T-helper 17 cell (primary cell): ENCODE measurements at regions not wholly inside any gene's neighbourhood (a gene's known extent, or its start where the extent isn't known, plus 50 kb on each side); places are given as distances from the start of the nearest gene placed in this dataset.
"Not testable (repeated sequence)": the region's sequence is repeated elsewhere in the genome, so short reads cannot be mapped to it uniquely, and the experiment has no call there.

Experiments
- ATAC-seq: fragments of 150-1000 bp; cut with Tn5 transposase; 2 replicates; pipeline ENCODE4 v1.10.0; 2021; ENCODE audit warnings: mild to moderate bottlenecking, moderate library complexity
- DNase-seq, 3 donors: peaks; one replicate each; pipeline versions ENCODE4 v3.0.0 to v3.0.0-alpha.2; 2020 to 2021
- H3K9me3 ChIP-seq: one replicate; pipeline ENCODE4 v1.7.0; 2013; ENCODE audit warnings: low read length, mild to moderate bottlenecking; ENCODE audit not compliant: control insufficient read depth, poor library complexity, severe bottlenecking
- H3K27ac Mint-ChIP-seq: one replicate; pipeline ENCODE4 v1.8.0; 2022; ENCODE audit warnings: mild to moderate bottlenecking, moderate library complexity, mixed read lengths
- H3K27me3 Mint-ChIP-seq: one replicate; pipeline ENCODE4 v1.8.0; 2022; ENCODE audit warnings: mixed read lengths
- H3K36me3 Mint-ChIP-seq: one replicate; pipeline ENCODE4 v1.8.0; 2022; ENCODE audit warnings: low read depth, mixed read lengths
- H3K4me1 Mint-ChIP-seq: one replicate; pipeline ENCODE4 v1.8.0; 2022; ENCODE audit warnings: mild to moderate bottlenecking, mixed read lengths
- H3K4me3 Mint-ChIP-seq: one replicate; pipeline ENCODE4 v1.8.0; 2022; ENCODE audit warnings: mild to moderate bottlenecking, moderate library complexity, mixed read lengths

- no peaks in the 10 kb centered on the region for H3K36me3 Mint-ChIP-seq
- ATAC-seq = no peak
- no peak for DNase-seq
- no peak overlapping the region for H3K27ac Mint-ChIP-seq
- H3K4me3 Mint-ChIP-seq = peak overlapping the region; percentile 63
- H3K4me1 Mint-ChIP-seq = peaks cover 6% of the 10 kb centered on the region
- H3K27me3 Mint-ChIP-seq = peaks cover 16% of the 10 kb centered on the region
- H3K9me3 ChIP-seq = no peaks in the 10 kb centered on the region
These were observed 57.5 kb upstream of the DYNLT3 start for GRCh38 chrX:37904833-37905232.

DNA sequence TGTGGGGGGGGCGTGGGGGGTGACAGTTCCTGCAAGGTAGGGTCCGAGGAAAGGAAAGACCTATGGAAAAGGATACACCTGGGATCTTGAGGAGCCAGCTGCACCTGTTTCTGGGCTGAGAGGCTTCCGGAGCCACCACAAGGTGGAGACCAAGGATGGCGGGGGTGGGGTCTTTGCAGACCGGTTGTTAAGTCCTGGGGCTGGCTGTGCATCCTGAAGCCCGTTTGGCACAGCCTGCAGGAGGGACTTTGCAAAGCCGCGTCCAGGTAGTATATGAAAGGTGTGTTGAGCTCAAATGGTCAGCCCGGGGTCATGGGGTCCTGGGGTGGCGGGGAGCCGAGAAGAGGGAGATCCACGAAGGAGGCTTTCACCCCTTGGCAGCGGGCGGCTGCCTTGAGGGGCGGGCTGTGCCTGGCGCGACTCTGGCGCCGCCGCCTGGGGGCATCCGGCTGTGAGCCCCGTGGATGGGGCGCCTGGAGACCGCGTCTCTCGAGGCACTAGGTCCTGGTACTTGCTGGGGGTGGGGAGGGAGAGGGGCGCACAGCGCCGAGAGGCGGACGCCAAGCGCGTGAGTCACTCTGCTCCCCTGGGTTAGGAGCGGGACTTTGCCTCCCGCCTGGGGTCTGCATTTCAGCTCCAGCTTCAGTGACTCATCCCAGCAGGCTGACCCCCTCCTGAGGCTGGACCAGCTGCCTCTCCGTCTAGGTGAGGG, 58.2 kb upstream of the DYNLT3 start:
- H3K27ac Mint-ChIP-seq = no peak overlapping the region
- DNase-seq (peak in 1 of 3 donors; percentile 3), ATAC-seq (peak; percentile 66)
- H3K36me3 Mint-ChIP-seq = no peaks in the 10 kb centered on the region
- peak overlapping the region; percentile 63 for H3K4me3 Mint-ChIP-seq
- peaks cover 16% of the 10 kb centered on the region for H3K27me3 Mint-ChIP-seq
- no peaks in the 10 kb centered on the region for H3K9me3 ChIP-seq
- peaks cover 6% of the 10 kb centered on the region for H3K4me1 Mint-ChIP-seq

GRCh38 chrX:37906357-37906756, 59.0 kb upstream of the DYNLT3 start:
- H3K27me3 Mint-ChIP-seq = peaks cover 16% of the 10 kb centered on the region
- H3K9me3 ChIP-seq = no peaks in the 10 kb centered on the region
- no peaks in the 10 kb centered on the region for H3K36me3 Mint-ChIP-seq
- no peak for DNase-seq
- H3K4me3 Mint-ChIP-seq = peak overlapping the region; percentile 39
- no peak overlapping the region for H3K27ac Mint-ChIP-seq
- no peak for ATAC-seq
- H3K4me1 Mint-ChIP-seq = peaks cover 6% of the 10 kb centered on the region

GRCh38 chrX:37910186-37910585, 62.8 kb upstream of the DYNLT3 start:
- ATAC-seq (no peak), DNase-seq (no peak)
- Mint-ChIP-seq H3K4me3 (no peak overlapping the region), H3K27me3 (peaks cover 9% of the 10 kb centered on the region), H3K36me3 (no peaks in the 10 kb centered on the region), H3K27ac (no peak overlapping the region), H3K4me1 (peaks cover 4% of the 10 kb centered on the region)
- no peaks in the 10 kb centered on the region for H3K9me3 ChIP-seq

DNA sequence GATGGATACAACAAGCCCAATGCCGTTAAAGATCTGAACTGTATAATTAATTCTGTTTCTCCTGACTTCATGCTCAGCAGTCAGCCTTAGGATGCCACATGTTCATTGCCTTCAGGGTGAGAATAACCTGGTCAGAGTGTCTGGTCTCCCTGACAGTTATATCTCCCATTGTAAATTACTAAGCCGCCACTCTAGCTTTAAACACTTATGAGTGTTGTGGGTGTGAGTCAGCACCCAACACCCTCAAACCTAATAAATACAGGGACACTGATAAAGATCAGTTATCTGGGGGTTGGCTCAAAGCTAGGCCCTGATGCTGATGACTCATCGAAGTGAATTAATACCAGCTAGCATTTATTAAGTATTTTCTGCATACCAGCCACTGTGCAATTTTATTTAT, 64.9 kb upstream of the DYNLT3 start:
- no peak for ATAC-seq
- Mint-ChIP-seq H3K27ac (no peak overlapping the region), H3K4me1 (no peaks in the 10 kb centered on the region), H3K27me3 (peaks cover 5% of the 10 kb centered on the region), H3K4me3 (no peak overlapping the region), H3K36me3 (no peaks in the 10 kb centered on the region)
- no peak for DNase-seq
- H3K9me3 ChIP-seq = no peaks in the 10 kb centered on the region

- Mint-ChIP-seq H3K36me3 (no peaks in the 10 kb centered on the region), H3K27me3 (peaks cover 5% of the 10 kb centered on the region), H3K4me3 (no peak overlapping the region), H3K4me1 (no peaks in the 10 kb centered on the region), H3K27ac (no peak overlapping the region)
- no peaks in the 10 kb centered on the region for H3K9me3 ChIP-seq
- DNase-seq (no peak), ATAC-seq (no peak)
These were observed 65.4 kb upstream of the DYNLT3 start for GRCh38 chrX:37912777-37913176.

GRCh38 chrX:37918168-37918567, 70.8 kb upstream of the DYNLT3 start:
- Mint-ChIP-seq H3K36me3 (no peaks in the 10 kb centered on the region), H3K4me3 (no peak overlapping the region), H3K4me1 (no peaks in the 10 kb centered on the region), H3K27me3 (peaks cover 5% of the 10 kb centered on the region), H3K27ac (no peak overlapping the region)
- no peaks in the 10 kb centered on the region for H3K9me3 ChIP-seq
- ATAC-seq (no peak), DNase-seq (no peak)

- Mint-ChIP-seq H3K4me3 (no peak overlapping the region), H3K27me3 (peaks cover 5% of the 10 kb centered on the region), H3K36me3 (no peaks in the 10 kb centered on the region), H3K4me1 (no peaks in the 10 kb centered on the region), H3K27ac (no peak overlapping the region)
- no peaks in the 10 kb centered on the region for H3K9me3 ChIP-seq
- no peak for ATAC-seq
- DNase-seq = no peak
These were observed 71.3 kb upstream of the DYNLT3 start for GRCh38 chrX:37918703-37919102.

DNA sequence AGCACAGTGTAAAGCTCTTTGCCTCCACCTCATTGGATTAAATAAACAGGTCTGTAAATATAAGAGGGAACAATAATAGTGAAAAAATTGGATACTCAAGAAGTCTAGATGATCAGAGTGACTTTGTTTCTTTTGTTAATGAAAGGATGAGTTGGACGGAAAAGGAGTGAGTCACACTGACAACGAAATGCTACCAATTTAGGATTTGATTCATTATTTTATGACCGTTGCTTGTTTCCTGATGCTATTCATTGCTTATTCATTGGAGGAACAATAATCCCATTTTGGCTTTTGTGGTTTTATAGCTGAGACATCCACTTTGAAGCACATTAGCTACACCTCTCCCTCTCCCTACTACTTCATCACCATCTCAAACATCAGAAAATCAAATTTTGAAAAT, 74.4 kb upstream of the DYNLT3 start:
- no peaks in the 10 kb centered on the region for H3K9me3 ChIP-seq
- Mint-ChIP-seq H3K36me3 (no peaks in the 10 kb centered on the region), H3K4me1 (peaks cover 2% of the 10 kb centered on the region), H3K27ac (no peak overlapping the region), H3K27me3 (peaks cover 4% of the 10 kb centered on the region), H3K4me3 (no peak overlapping the region)
- ATAC-seq (no peak), DNase-seq (no peak)

DNA sequence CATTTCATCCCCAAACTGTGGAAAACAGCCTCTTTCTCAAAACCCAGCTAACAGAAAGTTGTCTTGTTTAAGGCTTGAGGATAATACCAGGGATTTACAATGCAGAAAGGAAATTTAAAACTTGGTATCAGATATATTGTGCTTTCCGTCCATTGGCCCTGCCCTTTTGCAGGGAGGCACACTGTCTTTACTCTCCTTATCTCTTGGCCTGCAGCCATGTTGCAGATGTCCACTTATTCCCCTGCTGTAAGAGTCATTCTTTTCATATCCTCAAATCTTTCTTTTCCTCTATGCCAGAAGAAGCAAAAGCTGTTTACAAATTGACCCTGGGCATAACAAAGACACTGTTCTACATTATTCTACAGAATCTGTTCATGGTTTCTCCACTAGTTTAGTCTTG, 75.6 kb upstream of the DYNLT3 start:
- Mint-ChIP-seq H3K36me3 (no peaks in the 10 kb centered on the region), H3K4me1 (peaks cover 4% of the 10 kb centered on the region), H3K27me3 (peaks cover 6% of the 10 kb centered on the region), H3K27ac (no peak overlapping the region), H3K4me3 (no peak overlapping the region)
- no peaks in the 10 kb centered on the region for H3K9me3 ChIP-seq
- no peak for DNase-seq
- ATAC-seq = no peak

GRCh38 chrX:37925761-37926160, 78.4 kb upstream of the DYNLT3 start:
- H3K27ac Mint-ChIP-seq = not testable (repeated sequence)

GRCh38 chrX:37926700-37927099, 79.3 kb upstream of the DYNLT3 start:
- H3K9me3 ChIP-seq = no peaks in the 10 kb centered on the region
- peaks cover 4% of the 10 kb centered on the region for H3K4me1 Mint-ChIP-seq
- DNase-seq (no peak), ATAC-seq (peak; percentile 51)
- no peak overlapping the region for H3K27ac Mint-ChIP-seq
- no peak overlapping the region for H3K4me3 Mint-ChIP-seq
- H3K27me3 Mint-ChIP-seq = peaks cover 6% of the 10 kb centered on the region
- H3K36me3 Mint-ChIP-seq = no peaks in the 10 kb centered on the region

More at GRCh38 chrX:37925761-37926160, 78.4 kb upstream of the DYNLT3 start:
- not testable (repeated sequence) for H3K4me1 Mint-ChIP-seq, ATAC-seq, DNase-seq, H3K9me3 ChIP-seq, H3K4me3 Mint-ChIP-seq, H3K36me3 Mint-ChIP-seq, H3K27me3 Mint-ChIP-seq

DNA sequence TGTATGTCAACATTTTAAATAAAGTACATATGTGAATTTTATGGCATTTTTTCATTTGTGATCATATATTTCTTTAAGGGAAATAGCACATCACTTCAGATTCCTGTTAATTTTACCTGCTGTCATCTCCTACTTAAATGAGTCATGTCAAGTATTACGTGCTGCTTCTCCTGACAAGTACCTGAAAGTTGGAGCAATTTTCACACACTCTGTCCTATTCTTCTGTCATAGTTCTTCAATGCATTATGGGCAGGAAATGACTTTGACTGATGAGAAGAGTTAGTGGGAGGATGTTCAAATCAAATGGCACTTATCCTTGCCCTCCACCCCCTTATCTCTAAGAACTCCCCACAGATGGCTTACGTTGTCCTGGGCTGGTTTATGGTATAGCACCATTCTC, 64.2 kb upstream of the SYTL5 start:
- H3K27ac Mint-ChIP-seq = no peak overlapping the region
- no peak for ATAC-seq
- peaks cover 2% of the 10 kb centered on the region for H3K36me3 Mint-ChIP-seq
- no peaks in the 10 kb centered on the region for H3K27me3 Mint-ChIP-seq
- H3K9me3 ChIP-seq = no peaks in the 10 kb centered on the region
- no peaks in the 10 kb centered on the region for H3K4me1 Mint-ChIP-seq
- DNase-seq = no peak
- no peak overlapping the region for H3K4me3 Mint-ChIP-seq

DNA sequence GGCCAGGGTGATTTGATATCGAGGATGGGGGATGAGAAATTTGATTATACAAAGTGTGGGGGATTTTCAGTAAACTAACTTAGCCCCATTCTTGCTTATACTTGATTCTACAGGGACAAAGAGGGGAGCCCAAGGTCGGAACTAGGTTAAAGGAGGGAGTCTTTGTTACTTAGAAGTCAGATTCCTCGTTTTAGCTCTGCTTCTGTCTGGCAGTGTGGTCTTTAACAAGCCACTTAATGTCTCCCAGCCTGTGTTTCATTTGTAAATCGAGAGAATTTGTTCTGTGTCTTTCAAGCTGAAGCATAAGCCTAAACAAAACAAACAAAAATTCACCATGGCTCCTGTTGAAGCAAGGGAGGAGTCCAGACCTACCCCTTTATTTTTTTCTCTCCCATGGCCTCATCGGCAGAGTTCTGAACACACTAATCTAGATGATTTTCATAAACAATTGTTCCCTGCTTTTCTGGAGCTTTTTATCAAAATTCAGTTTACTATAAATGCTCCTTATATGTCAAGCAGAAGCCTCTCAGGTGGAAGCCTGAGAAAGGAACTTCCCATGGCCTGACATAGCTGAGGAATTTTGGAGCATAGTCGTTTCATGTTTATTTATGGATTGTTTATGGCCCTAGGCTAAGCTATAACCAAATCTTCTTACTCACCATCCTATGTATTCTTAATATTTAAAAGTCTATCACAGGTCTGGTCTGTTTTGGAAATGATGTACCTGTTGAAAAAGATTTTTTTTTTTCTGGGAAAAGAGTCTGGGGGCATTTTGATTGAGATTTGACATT, 62.6 kb upstream of the SYTL5 start:
- H3K9me3 ChIP-seq = no peaks in the 10 kb centered on the region
- no peaks in the 10 kb centered on the region for H3K4me1 Mint-ChIP-seq
- H3K4me3 Mint-ChIP-seq = no peak overlapping the region
- ATAC-seq (no peak), DNase-seq (no peak)
- H3K27ac Mint-ChIP-seq = no peak overlapping the region
- no peaks in the 10 kb centered on the region for H3K27me3 Mint-ChIP-seq
- H3K36me3 Mint-ChIP-seq = peaks cover 2% of the 10 kb centered on the region
